ENCODE measurements at regions not wholly inside any gene's neighbourhood (a gene's known extent, or its start where the extent isn't known, plus 50 kb on each side); places are given as distances from the start of the nearest gene placed in this dataset.

GRCh38 chr17:34059423-34060220 lies 195.5 kb upstream of the CCL2 start:
- Mint-ChIP-seq H3K4me3 (no peak overlapping the region), H3K9me3 (peaks cover 33% of the 10 kb centered on the region), H3K36me3 (no peaks in the 10 kb centered on the region), H3K27ac (no peak overlapping the region), H3K4me1 (no peaks in the 10 kb centered on the region), H3K27me3 (ENCODE audit: low read depth) (peaks cover 48% of the 10 kb centered on the region)
- DNase-seq (ENCODE audit: low spot score in 2 of 2, unreplicated experiment in 2 of 2), result no peak
- TF ChIP-seq, protein P1, sequence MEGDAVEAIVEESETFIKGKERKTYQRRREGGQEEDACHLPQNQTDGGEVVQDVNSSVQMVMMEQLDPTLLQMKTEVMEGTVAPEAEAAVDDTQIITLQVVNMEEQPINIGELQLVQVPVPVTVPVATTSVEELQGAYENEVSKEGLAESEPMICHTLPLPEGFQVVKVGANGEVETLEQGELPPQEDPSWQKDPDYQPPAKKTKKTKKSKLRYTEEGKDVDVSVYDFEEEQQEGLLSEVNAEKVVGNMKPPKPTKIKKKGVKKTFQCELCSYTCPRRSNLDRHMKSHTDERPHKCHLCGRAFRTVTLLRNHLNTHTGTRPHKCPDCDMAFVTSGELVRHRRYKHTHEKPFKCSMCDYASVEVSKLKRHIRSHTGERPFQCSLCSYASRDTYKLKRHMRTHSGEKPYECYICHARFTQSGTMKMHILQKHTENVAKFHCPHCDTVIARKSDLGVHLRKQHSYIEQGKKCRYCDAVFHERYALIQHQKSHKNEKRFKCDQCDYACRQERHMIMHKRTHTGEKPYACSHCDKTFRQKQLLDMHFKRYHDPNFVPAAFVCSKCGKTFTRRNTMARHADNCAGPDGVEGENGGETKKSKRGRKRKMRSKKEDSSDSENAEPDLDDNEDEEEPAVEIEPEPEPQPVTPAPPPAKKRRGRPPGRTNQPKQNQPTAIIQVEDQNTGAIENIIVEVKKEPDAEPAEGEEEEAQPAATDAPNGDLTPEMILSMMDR (IDR thresholded peaks at IDR 0.05; ENCODE audit: unreplicated experiment), result no peak

- H3K36me3 Mint-ChIP-seq, result no peaks in the 10 kb centered on the region
These were observed 188.6 kb upstream of the CCL2 start for GRCh38 chr17:34066528-34066927.

GRCh38 chr17:34067011-34067410 lies 188.1 kb upstream of the CCL2 start:
- TF ChIP-seq, protein P1 (IDR thresholded peaks at IDR 0.05; ENCODE audit: unreplicated experiment), result no peak
- Mint-ChIP-seq H3K9me3 (peaks cover 21% of the 10 kb centered on the region), H3K36me3 (no peaks in the 10 kb centered on the region), H3K4me3 (no peak overlapping the region), H3K27me3 (ENCODE audit: low read depth) (peaks cover 16% of the 10 kb centered on the region), H3K4me1 (no peaks in the 10 kb centered on the region), H3K27ac (no peak overlapping the region)
- DNase-seq (ENCODE audit: low spot score in 2 of 2, unreplicated experiment in 2 of 2), result no peak

More at GRCh38 chr17:34066528-34066927, 188.6 kb upstream of the CCL2 start:
- peaks cover 24% of the 10 kb centered on the region for H3K9me3 Mint-ChIP-seq
- no peaks in the 10 kb centered on the region for H3K4me1 Mint-ChIP-seq
- TF ChIP-seq, protein P1 (IDR thresholded peaks at IDR 0.05; ENCODE audit: unreplicated experiment), result no peak
- H3K27me3 Mint-ChIP-seq (ENCODE audit: low read depth), result peaks cover 19% of the 10 kb centered on the region
- H3K27ac Mint-ChIP-seq, result no peak overlapping the region
- no peak overlapping the region for H3K4me3 Mint-ChIP-seq
- no peak for DNase-seq (ENCODE audit: low spot score in 2 of 2, unreplicated experiment in 2 of 2)

DNA sequence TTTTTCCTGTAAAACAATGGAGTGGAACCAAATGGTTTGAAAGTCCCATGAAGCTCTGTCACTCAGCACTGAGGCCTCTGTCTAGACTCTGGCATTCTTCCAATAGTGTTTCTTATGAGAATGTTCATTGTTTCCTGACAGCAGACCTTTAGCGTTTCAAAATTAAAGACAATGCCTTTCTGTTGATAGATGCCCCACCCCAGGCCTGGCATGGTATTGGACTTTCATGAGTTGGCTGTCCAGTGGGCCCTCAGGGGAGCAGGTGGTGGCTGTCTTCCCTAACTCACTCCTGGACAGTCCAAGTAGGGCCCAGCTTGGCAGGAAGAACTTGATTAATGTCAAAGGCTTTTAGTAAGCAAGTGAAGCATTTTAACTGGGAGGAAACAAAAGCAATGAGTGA lies 186.5 kb upstream of the CCL2 start:
- H3K4me3 Mint-ChIP-seq, result no peak overlapping the region
- TF ChIP-seq, protein P1 (IDR thresholded peaks at IDR 0.05; ENCODE audit: unreplicated experiment), result no peak
- no peaks in the 10 kb centered on the region for H3K4me1 Mint-ChIP-seq
- DNase-seq (ENCODE audit: low spot score in 2 of 2, unreplicated experiment in 2 of 2), result no peak
- no peaks in the 10 kb centered on the region for H3K36me3 Mint-ChIP-seq
- peaks cover 12% of the 10 kb centered on the region for H3K9me3 Mint-ChIP-seq
- H3K27me3 Mint-ChIP-seq (ENCODE audit: low read depth), result peaks cover 11% of the 10 kb centered on the region
- no peak overlapping the region for H3K27ac Mint-ChIP-seq

DNA sequence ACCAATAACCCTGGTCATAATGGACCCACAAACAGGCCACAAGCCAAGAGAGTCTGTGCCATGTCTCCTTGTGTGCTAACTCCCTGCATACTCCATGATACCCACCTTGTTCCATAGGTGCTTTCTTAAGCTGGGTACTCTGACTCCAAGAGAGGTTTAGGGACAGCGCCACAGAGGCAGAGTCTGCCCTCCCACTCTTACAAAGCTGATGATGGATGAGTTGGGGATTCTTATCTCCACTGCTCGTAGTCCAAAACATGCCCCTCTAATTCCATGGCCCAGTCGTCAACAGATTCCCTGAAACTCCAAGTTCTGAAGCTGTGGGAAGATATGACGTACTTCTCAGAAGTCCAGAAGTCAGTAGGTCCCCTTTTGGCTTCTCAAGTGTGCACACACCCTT lies 184.4 kb upstream of the CCL2 start:
- TF ChIP-seq, protein P1 (IDR thresholded peaks at IDR 0.05; ENCODE audit: unreplicated experiment), result no peak
- Mint-ChIP-seq H3K36me3 (no peaks in the 10 kb centered on the region), H3K4me3 (no peak overlapping the region), H3K9me3 (no peaks in the 10 kb centered on the region), H3K27me3 (ENCODE audit: low read depth) (peaks cover 3% of the 10 kb centered on the region), H3K27ac (no peak overlapping the region), H3K4me1 (no peaks in the 10 kb centered on the region)
- no peak for DNase-seq (ENCODE audit: low spot score in 2 of 2, unreplicated experiment in 2 of 2)

Data from mesothelial cell of epicardium (in vitro differentiated cells).